Right ventricle myocardium superior (tissue), 1 donor: ENCODE measurements at regions not wholly inside any gene's neighbourhood (a gene's known extent, or its start where the extent isn't known, plus 50 kb on each side); places are given as distances from the start of the nearest gene placed in this dataset.
A peak's percentile ranks its signal among the peaks of the same experiment; 100 is the strongest.
"Not testable (repeated sequence)": the region's sequence is repeated elsewhere in the genome, so short reads cannot be mapped to it uniquely, and the experiment has no call there.

Experiments
- ATAC-seq: fragments of 200-7000 bp; cut with Tn5 transposase; one replicate; pipeline ENCODE4 v1.9.1; 2020; ENCODE audit warnings: mild to moderate bottlenecking; ENCODE audit not compliant: poor library complexity
- DNase-seq: peaks from one replicate; pipeline ENCODE4 v3.0.0-alpha.2; 2020
- intact Hi-C: fragments of 100-400 bp; cut with DNase I; formaldehyde crosslinking; loops from one replicate; pipeline ENCODE4 v1.11.2; 2022
- donor health status: DM: no; HTN: yes; CAD: no; lungs with severe emphysema.

DNA sequence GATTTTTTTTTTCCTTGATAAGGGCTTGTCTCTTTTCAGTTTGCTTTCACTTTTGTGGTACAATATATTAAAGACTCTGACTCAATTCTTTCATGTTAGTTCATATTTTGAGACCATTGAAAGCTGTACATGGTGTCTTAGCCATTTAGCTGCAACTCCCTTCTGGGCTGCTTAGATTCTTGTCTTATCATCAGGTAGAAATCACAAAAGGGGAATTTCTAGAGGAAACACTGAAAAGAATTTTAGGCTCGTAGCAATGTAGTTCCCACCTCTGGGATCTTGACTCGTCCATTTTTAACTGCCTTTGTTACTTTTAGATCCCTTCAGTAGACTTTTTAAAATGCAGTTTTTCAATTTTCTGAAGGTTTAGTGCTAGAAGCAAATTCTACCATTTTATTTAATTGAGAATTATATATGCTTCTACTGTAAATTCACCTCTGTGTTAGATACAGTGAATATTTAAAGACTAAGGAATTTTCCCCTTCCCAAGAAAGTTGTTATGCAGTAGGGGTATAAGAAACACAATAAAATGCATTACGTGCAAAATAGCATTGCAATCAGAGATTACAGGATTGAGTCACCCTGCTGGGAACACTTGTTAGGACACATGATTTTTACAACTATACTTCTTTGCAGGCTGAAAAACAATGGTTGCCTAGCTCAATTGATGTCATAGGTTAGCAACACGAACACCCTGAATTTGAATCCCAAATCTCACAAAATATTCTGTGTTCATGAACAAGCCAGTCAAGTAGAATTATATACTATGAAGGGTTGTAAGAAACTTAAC lies 772.7 kb downstream of the PDCD6IP start:
- DNase-seq (no peak), ATAC-seq (no peak)
- intact Hi-C loops, result no loop called here

DNA sequence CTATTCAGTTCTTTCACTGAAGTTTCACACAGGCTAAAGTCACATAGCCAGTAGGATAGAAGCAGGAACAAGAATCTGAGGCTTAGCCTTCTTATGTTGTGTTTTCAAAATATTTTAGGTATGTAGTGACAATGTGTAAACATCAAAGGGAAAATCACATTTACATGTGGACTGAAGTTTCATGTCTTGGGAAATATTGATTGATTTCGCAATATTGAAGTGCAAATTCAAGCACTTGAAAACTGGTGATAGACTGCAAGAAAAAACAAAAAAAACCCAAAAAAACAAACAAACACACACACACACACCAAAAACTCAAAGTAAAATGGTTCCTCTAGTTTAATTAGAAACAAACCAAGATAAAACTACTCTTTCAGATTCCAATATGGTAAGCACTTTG lies 773.3 kb downstream of the PDCD6IP start:
- DNase-seq (no peak), ATAC-seq (no peak)
- intact Hi-C loops, result no loop called here

DNA sequence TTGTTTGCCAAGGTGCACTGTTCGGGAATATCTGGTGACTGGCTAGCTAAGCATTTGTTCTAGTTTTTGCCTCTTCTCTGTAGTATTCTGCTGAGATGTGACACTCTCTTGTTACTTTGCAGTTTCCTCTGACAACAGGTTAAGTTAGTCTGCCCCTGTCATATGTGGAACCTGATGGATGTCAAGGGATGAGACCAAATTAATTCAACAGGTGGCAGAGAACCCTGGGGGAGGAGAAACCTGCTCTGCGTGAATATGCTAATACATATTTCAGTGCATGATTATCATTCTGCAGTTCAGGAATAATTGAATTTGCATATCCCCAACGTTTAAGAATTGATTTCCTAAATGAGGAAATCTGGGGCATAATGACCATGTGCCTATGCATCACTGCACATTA lies 777.3 kb downstream of the PDCD6IP start:
- intact Hi-C loops, result no loop called here
- ATAC-seq (no peak), DNase-seq (no peak)

DNA sequence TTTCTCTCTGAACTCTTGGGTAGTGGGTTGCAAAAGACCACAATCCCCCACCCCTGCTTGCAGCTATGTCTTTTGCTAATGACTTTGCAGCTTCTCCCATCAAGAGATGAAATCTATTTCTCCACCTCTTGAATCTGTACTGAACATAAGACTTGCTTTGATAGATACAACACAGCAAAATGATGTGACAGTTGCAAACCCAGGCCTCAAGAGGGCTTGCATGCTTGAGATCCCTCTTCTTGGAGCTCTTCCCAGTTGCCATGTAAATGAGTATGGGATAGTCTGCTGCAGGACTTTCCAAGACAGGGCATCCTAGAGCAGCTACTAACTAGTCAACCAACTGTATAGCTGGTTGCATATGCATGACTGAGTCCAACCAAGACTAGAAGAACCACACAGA lies 783.6 kb downstream of the PDCD6IP start:
- DNase-seq, result no peak
- intact Hi-C loops, result no loop called here
- ATAC-seq, result no peak

DNA sequence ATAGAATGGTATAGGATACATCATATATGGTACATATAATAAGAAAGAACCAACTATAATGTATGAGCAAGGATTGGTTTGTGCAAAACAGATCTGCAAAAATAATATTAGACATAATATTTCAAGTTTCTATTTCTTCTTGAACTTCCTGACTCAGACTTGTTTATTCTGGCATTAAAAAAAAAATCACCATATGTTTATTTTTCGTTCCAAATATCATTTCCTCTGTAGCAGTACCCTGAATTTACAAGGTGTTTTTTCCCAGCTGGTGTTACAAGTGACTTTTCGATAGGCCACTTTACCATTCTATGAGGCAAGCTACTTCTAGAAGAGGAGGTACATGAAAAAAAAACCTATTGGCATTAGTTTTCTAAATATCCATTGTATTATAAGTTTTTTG lies 785.0 kb downstream of the PDCD6IP start:
- no peak for ATAC-seq
- intact Hi-C loops, result no loop called here
- DNase-seq, result no peak

DNA sequence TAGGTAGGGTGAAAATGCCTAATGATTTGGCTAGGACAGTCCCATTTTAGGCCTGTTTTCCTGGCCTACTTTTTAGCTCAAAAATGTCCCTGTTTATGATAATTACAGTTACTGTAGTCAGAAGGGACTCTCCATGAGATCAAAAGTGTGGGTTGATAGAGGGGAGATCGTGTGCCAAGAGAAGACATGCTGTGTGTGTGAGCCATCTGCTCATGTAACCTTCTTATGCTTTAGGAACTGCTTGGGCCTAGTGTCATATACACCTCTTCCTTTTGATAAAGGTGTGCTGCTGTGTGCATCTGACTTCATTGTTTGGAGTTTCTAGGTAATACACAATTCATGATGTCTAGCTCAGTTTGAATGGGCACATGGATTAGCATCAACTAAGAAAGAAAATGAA lies 786.5 kb downstream of the PDCD6IP start:
- ATAC-seq, result no peak
- intact Hi-C loops, result no loop called here
- DNase-seq, result no peak

DNA sequence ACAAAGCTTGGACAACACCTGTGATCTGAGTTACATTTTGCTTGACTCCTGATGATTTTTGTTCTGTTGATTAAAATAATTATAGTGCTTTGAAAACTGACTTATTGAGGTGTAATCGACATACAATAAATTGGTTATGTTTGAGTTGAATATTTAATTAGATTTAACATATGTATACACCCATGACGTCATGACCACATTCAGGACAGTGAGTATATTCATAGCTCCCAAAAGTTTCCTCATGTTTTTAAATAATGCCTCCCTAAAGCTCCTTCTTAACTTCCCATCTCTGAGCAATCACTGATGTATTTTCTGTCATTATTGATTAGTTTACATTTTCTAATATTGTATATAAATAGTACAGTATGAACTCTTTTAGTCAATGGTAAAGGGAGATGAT lies 801.2 kb downstream of the PDCD6IP start:
- ATAC-seq, result no peak
- no peak for DNase-seq
- intact Hi-C loops, result no loop called here

DNA sequence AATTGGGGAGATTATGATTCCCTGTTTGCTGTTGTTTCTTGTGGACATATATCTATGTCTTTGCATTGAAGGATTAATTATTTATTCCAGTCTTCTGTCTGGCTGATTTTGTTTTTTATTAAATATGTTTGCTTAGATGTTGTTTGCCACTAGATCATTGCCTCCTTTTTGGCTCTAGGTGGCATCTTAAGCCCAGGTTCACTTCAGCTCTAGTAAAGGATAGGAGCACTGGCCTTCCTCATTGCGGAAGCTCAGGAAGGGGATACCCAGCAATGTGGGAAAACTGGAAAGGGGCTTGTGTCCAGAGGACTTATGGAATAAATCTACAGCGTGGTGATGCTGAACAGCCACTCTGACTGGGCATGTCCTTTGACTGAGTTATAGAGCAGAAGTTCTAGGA lies 821.6 kb downstream of the PDCD6IP start:
- no peak for ATAC-seq
- intact Hi-C loops, result no loop called here
- no peak for DNase-seq

DNA sequence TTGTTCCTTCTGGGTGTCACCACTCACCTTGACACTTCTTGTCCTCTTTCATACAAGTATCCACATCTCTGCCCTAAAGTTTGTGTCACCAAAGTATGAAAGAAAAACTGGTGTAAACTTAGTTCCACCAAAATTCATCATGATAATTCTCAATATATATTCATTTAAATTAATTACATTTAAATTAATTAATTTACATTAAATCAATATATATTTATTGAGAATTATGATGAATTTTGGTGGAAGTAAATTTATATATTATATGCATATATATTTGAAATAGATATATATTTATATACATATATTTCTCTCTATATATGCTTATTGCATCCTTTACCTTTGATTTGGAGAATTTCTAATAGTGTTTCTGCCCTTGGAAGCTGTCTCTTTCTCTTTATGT lies 828.3 kb downstream of the PDCD6IP start:
- ATAC-seq (no peak), DNase-seq (no peak)
- intact Hi-C loops, result no loop called here

DNA sequence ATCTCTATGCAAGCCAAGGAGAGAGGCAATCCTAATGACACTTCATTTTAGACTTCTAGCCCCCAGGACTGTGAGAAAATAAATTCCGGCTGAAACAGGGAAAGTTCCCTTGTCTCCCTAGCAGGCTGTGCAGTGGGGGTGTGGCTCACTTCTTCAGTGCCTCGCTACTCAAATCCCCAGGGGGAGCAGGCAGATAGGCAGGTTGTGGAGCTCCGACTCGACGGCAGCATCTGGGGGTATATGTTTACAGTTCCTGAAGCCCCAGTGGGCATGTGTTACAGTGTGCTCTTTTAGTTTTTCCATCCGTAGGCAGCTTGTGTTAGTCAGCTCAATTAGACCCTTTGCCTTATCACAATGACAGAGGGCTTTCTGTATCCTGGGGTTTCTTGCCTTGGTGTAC lies 836.5 kb downstream of the PDCD6IP start:
- peak; percentile 28 for DNase-seq
- ATAC-seq, result no peak
- intact Hi-C loops, result no loop called here

DNA sequence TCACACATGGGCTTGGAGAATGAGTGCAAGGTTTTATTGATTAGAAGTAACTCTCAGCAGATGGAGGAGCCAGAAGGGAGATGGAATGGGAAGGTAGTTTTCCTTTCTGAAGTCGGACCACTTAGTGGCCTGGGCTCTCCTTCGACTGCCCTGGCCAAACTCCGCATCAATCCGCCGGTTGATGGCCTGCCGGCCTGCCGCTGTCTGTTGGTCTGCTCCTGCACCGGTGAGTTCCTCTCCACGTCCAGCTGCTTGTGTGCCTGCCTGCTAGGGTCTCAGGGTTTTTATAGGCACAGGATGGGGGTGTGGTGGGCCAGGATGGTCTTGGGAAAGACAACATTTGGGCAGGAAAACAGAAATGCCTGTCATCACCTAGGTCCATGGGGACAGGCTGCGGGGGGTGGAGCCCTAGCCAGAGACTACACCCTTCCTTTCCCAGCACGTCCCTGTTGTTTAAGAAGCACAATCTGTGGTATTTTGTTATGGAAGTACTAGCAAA lies 837.0 kb downstream of the PDCD6IP start:
- intact Hi-C loops, result no loop called here
- DNase-seq (peak; percentile 19), ATAC-seq (no peak)

DNA sequence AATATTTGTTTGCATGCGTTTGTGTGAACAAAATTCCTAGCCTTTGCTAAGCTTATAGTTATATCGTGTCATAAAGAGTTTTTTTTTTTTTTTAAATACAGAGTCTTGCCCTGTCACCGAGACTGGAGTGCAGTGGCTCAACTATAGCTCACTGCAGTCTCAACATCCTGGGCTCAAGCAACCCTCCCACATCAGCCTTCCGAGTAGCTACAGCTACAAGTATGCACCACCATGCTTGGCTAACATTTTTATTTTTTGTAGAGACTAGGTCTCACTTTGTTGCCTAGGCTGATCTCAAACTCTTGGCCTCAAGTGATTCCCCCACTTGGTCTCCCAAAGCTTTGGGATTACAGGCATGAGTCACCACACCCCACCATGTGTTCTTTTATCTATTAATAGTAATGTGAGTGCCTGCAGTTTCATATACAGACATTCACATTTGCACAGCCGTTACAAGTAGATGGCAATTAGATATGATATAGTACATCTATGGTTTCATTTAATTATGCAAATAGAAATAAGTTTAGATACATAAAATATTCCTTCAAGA lies 848.6 kb downstream of the PDCD6IP start:
- ATAC-seq, result no peak
- DNase-seq, result no peak
- intact Hi-C loops, result no loop called here

DNA sequence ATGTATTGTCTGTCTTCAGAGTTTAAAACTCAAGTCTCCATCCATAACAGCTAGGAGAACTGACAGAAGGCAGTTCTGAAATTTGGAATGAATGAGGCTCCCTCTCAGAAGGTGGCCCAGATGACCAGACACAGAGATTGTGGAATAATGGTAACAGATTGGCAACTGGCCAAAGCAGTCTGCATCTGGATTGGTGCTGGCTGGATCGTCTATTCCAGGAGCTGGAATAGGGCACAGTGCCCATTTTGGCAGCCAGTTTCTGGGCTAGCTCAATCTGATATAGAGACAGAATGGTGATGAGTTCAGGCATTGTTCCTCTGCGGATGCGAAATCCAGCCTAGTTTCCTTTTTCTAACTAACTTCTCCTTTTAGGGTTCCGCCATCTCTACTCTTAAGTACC lies 851.7 kb downstream of the PDCD6IP start:
- ATAC-seq, result no peak
- no peak for DNase-seq

DNA sequence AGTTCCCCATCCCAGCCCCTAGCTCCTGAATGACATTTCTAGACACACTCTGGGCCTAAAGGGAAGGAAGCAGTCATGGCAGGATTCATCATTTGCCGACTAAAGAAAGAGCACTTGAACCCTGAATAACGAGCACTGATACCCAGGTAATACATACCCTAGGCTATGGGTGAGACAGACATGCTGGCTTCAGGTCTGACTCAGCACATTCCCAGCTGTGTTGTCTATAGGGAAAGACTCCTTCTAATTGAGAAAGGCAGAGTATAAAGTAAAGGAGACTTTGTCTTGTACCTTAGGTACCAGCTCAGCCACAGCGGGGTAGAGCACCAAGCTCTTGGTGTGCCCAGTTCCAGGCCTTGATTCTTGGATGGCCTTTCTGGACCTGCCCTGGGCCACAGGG lies 870.5 kb downstream of the PDCD6IP start:
- ATAC-seq (no peak), DNase-seq (no peak)
- intact Hi-C loops, result no loop called here

More for the DNA sequence above, 851.7 kb downstream of the PDCD6IP start:
- intact Hi-C loops, result no loop called here

DNA sequence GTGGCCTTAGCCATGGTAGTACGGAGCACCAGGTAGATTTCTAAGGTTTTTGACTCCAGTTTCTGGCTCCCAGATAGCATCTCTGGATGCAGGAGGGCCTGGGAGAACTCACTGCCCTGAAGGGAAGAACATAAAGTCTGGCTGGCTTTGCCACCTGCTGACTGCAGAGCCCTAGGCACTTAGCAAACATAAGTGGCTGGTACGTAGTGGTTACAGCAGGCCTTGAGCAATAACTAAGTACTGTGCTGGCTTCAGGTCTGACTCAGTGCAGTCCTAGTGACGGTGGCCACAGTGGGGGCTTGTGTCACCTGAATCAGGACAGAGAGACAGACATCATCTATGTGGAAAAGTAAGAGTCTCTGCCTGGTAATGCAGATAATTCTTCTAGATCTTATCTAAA lies 871.1 kb downstream of the PDCD6IP start:
- ATAC-seq, result peak; percentile 71
- no peak for DNase-seq
- intact Hi-C loops, result no loop called here

DNA sequence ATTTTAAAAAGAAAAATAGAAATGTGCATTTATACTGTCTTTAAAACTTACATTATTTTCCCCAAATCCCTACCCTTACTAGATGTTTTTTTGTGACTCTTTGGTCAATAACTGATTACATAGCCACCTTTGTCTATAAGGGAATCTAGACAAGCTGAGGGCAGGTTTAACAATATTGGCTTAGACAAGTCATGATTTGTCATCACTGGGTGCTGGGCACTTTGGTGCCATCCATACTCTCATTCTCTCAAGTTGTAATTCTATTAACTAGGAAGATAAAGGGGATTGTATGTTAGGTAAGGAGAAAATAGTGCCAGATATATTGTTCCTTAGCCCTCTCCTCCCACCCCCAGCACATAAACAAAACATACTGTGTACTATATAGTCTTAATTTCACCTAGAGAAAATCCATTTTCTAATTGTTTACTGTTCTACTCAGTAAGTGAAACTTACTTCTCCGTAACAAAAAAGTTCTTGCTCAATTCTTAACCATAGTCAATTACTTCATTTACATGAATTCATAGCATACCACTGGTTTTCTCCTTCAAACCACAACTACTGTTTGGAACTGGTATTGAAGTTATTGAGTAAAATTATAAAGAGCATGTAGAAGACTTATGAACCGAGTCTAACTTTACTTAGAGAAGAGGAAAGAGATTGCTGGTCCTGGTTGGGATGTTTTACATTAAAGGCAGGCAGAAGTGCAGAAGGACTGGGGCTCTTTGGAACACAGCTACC lies 877.1 kb downstream of the PDCD6IP start:
- intact Hi-C loops, result no loop called here
- ATAC-seq (no peak), DNase-seq (no peak)

DNA sequence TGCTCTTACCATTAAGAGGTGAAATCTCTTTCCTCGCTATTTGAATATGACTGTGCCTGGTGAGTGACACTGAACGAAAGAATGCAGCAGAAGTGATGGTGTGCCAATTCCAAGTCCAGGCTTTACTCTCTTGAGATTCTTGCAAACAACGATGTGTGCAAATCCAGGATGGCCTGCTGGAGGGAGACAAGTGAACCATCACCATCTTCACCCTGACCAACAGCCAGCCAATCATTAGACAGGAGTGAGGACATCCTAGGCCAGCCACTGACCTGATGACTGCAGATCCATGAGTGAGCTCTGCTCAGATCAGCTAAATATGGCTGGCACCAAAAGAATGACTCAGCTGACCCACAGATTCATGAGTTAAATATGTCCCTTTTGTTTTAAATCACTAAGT lies 878.0 kb downstream of the PDCD6IP start:
- ATAC-seq (peak; percentile 80), DNase-seq (no peak)
- intact Hi-C loops, result no loop called here

DNA sequence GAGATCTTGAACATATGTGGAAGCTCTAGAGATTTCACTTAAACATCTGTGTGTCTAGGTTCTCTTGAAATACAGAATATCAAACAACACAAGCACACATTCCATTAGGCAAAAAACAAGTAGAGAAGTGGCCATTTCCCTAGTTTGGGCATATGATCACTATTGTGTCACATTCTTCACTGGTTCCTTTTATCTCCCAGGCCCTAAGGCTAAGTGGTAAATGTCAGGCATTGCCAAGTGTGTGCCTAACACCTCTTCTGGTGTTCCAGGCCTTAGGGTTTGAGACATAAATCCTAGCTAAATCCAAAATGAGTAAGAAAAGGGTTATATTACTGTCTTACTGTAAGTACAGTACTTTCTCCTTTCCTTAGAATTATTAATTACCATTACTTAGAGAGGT lies 880.1 kb downstream of the PDCD6IP start:
- intact Hi-C loops, result no loop called here
- ATAC-seq, result peak; percentile 58

DNA sequence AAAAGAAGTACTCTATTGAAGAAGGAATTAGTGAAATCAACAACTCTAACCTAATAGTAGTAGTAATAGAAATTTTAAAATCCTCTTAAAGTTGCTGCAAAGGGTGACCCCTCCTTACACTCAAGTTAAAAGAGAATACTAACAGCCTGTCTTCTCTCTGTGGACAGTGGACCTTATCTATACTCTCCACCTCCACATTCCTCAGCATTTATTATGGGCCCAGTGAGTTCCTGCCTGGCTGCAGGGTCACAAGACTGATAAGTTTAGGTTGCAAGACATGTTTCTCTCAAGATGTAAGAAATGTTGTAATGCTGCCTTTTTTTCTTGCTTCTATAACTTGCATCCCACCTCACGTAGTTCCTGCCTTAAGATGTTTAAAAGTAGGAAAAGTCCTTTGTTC lies 880.6 kb downstream of the PDCD6IP start:
- intact Hi-C loops, DNase-seq, ATAC-seq: not testable (repeated sequence)

More for the DNA sequence above, 880.1 kb downstream of the PDCD6IP start:
- no peak for DNase-seq

DNA sequence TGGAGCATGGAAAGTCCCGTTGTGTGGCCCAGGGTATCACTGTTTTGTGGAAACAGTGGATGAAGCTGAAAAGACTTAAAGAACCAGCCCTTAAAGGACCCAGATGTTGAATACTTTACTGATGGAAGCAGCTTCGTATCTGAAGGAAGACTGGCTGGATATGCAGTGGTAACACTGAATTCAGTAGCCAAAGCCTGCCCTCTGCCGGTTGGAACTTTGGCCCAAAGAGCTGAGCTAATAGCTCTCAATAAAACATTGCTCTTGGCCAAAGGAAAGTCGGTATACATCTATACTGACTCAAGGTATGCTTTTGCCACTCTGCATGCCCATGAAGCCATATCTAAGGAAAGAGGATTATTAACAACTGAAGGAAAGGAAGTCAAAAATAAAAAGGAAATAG lies 885.4 kb downstream of the PDCD6IP start:
- DNase-seq (peak; percentile 81), ATAC-seq (peak; percentile 89)
- intact Hi-C loops, result loop anchor here (5.0 kb wide), 2 partner anchors 422 to 802 kb away; no protein-coding TSS in a partner anchor
